HG02852 (cell line): ENCODE measurements at regions not wholly inside any gene's neighbourhood (a gene's known extent, or its start where the extent isn't known, plus 50 kb on each side); places are given as distances from the start of the nearest gene placed in this dataset.

Source experiments
- ATAC-seq: cut with Tn5 transposase; IDR thresholded peaks from one replicate; pipeline ENCODE4 v1.9.1; 2021; ENCODE audit warnings: mild to moderate bottlenecking, moderate library complexity; ENCODE audit not compliant: unreplicated experiment

- no peak for ATAC-seq
Observed at GRCh38 chr2:217660423-217660822, 342.4 kb downstream of the TNS1 start.

DNA sequence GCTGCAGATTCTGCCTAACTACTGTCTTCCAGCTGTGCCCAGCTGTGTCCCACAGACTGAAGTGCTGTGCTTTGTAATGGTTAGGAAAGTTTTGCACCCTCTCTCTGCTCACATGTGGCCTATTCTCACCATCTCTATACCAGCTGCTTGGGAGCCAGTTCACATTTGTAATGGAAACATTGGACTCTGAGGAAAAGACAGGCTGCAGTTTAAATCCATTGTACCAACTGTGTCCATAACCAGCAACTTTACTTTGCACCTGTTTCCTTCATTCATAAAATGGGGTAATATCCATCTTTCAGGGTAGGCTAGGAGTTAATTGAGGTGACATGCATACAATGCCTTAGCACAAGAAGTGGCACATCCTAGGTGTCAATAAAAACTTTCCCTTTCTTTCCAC is 344.0 kb downstream of the TNS1 start:
- no peak for ATAC-seq

DNA sequence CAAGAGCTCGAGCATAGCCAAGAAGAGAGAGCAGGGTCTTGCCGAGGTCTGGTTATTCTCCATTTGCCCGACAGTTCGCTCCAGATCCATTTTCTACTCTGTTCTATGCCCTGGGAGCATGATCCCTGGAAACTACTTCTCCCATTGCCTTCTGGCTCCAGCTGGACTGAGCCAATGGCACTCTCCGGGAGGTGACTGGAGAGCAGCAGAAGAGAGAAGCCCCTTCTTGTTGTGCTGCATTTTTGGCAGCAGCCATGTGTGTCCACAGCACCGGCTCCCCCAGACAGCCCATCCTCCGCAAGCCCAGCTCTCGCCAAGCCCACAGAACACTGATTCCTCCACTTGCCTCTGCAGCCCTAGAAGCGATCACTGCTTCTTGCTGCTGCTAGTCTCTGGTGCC is 345.5 kb downstream of the TNS1 start:
- ATAC-seq, result no peak

DNA sequence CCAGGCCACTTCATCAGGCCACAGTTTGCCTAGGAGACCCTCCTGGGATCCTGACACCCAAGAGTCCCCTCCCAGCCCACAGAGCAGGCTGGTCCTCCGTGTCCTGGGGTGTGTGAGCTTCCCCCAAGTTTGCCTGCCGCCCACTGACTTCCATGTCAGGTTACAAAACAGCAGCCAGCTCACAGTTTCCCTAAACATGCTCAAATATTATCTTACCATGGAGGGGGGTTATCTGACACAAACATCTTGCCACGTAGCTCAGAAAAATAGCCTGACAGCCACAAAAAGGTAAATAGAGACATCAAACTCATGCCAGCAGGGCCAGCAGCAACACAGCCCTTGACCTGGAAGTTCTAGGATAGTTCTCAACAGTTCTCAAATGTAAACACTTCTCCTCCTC is 346.5 kb downstream of the TNS1 start:
- ATAC-seq, result no peak

DNA sequence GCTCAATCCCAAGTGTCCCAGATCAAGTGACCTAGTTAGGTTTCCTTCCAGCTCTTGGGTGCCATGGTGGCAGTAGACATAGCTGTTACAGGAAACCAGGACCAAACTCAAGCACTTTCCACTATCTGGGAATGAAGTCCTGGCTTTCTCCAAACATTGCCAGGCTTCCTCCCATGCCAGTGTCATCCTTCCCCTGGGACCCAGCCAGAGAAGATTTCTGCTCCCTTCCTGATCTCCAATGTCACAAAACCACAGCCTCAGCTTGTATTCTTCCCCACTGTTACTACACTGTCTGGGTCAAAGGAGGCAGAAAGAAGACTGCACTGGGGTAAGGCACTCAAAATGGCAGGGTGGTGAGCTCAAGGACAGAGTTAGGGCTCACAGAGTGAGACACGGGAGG is 347.1 kb downstream of the TNS1 start:
- no peak for ATAC-seq

DNA sequence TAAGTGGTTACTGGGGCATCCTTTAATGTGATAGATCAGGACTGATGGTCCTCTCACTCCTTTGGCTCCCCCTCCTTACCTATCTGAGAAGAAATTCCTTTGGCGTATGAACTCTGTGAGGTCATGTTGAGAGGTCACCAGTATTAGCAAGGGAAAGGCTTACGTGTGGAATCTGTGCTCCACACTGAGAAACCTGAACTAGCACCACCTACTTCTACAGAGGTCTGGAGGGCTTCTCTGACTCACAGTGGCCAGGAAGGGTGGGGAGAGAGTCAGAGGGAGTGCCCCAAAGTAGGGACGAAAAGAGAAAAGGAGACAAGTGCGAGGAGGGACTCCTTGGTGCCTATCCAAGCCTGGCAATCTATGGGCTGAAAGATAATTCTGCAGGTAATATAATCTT is 348.6 kb downstream of the TNS1 start:
- ATAC-seq, result no peak

- ATAC-seq, result no peak
Observed at GRCh38 chr2:217652761-217653639, 349.8 kb downstream of the TNS1 start.

DNA sequence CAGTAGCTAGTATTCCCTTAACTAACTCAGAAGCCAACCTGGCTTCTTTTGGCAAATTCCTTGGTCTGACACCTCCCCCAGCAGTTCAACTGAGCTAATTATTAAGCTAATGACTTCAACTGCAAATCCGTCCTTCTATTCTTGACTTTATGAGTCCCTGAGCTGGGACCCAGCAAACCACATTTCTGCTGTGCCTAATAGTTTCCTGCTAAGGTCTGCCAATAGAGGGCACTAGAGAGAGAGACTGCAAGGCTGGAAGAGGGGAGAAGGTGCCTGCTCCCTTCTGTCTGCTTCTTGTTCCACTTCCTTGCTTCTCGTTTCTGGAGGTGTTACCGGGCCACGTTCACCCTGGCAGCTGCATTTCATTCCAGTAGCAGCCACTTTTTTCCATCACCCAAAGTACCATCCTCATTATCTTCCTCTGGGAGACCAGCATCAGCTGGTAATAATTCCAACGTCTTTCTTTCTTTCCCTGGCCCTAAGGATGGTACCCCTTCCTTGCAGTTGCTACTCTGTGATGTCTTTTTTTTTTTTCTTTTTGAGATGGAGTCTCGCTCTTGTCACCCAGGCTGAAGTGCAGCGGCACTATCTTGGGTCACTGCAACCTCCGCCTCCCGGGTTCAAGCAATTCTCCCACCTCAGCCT is 352.0 kb downstream of the TNS1 start:
- no peak for ATAC-seq

DNA sequence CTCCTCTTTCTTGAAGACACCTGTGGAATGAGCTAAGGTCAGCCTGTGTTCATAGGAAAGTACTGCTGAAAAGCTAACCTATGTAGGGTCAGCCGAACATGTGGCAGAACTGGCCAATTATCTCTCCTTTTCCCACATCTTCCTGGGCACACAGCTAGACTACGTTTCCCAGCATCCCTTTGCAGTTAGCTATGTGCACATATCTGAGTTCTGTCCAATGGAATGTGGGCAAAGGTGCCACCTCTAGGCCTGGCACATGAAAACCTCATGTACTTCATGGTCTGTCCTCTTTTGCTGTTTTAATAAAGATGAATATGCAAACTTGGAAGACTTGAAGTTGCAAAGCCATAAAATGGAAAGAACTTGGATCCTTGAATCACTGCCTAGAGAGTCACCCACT is 352.6 kb downstream of the TNS1 start:
- ATAC-seq, result no peak

DNA sequence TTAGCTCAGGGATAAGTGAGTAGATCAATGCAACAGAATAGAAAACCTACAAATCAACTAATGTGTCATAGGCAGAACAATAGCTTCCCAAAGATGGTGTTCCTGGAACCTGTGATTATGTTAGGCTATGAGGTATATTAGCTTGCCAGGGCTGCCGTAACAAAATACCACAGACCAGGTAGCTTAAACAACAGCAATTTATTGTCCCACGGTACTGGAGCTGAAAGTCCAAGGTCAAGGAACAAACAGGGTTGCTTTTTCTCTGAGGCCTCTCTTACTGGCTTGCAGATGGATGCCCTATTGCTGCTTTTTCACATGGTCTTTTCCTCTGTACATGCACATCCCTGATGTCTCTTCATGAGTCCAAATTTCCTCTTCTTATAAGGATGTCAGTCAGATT is 354.9 kb downstream of the TNS1 start:
- ATAC-seq, result no peak

GRCh38 chr2:217647226-217647625 is 355.6 kb downstream of the TNS1 start:
- no peak for ATAC-seq

- no peak for ATAC-seq
Observed at GRCh38 chr2:217645896-217646295, 356.9 kb downstream of the TNS1 start.

DNA sequence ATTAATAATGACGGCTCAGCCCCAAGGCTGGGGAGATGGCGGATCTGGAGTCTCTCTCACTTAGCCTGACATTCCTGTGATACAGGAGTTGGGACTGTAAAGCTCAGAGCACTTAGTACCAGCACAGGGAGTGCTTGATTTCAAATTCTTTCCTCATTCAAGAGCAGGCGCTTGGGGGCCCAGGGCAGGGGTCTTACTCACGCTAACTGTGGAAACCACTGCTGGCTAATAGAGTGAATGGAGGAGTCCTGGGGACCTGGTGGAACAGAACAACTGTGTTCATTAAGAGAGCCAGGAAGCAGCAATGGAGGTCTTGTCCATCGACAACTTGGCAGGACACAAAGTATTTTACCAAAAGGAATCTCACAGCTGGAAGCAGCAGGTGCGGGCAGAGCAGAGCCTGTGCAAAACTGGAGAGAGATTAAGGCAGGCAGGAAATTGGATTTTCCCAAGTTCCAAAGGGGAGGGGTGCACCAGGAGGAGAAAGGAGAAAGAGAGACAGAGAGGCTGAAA is 358.9 kb downstream of the TNS1 start:
- ATAC-seq, result no peak

DNA sequence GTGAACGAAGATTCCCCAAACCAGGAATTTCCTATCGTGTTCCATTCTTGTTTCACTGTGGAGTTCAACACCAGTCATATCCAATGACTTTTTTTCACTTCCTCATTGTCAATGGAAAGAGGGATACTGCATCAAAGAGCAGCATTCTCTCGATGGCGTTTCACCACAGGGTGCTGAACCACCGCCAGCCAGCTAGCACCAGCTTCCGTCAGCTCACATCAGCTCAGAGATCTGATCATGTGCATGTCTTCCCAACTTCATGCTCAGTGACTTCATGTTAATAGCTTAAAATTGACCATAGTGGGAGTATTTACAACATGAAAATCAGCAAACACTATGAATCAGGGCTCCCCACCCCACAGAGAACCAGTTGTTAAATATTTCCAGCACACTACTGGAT is 359.9 kb downstream of the TNS1 start:
- no peak for ATAC-seq

GRCh38 chr2:217641960-217642359 is 360.8 kb downstream of the TNS1 start:
- no peak for ATAC-seq

- ATAC-seq, result no peak
Observed at GRCh38 chr2:217639481-217639880, 363.3 kb downstream of the TNS1 start.

DNA sequence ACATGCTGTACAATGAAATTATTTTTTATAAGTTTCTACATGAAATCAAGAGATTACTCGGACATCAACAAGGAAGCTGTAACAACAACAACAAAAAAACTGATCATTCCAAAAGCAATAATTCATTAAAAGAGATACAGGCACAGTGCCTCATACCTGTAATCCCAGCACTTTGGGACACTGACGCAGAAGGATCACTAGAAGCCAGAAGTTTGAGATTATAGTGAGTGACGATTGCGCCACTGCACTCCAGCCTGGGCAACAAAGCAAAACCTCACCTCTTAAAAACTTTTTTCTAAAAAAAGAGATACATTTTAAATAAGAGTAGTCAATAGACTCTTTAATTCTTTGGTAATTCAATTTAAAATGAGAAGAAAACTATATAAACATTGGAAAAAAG is 364.3 kb downstream of the TNS1 start:
- no peak for ATAC-seq

- ATAC-seq, result no peak
Observed at GRCh38 chr2:217638031-217638430, 364.8 kb downstream of the TNS1 start.

DNA sequence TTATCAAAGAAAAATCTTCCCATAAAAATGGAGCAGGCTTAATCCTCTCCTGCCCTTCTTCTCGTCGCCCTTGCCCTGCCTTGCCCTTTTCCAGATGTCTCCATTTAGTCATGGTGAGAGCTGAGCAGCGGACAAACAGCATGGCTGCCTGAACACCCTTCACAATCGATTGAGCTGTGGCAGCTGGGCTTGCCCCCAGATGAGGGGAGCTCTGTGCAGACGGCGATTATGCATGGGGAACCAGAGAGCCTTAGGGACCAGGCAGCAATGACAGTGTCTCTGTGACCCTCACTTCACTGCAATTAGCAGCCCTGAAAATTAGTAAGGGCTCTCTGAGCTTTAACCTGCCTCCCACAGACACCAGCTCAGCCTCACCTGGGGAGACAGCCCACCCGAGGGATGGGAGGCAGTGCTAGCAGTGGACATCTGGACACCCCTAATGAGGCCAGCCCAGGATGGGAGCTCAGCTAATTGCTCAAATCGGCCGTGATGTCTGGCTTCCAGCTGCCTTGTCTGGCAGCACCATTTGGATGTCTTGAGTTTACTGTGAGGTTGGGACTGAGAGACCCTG is 365.7 kb downstream of the TNS1 start:
- ATAC-seq, result no peak

DNA sequence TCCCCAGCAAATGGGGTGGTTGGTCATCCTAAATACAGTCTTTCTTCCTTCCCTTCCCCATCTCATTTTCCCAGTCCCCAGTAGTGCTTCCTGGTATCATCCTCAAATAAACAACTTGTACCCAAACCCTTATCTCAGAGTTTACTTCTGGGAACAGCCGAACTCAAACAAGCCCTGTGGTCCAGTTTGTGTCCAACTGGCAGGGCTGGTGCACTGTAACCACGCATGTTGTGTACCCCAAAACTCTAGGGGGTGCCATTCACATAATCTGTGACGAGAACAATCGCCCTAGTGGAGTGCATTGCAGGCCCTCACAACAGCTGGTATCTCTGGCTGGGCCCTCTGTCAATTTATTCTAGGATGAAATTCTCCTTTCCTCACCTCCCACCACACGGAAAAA is 366.2 kb downstream of the TNS1 start:
- ATAC-seq, result no peak

DNA sequence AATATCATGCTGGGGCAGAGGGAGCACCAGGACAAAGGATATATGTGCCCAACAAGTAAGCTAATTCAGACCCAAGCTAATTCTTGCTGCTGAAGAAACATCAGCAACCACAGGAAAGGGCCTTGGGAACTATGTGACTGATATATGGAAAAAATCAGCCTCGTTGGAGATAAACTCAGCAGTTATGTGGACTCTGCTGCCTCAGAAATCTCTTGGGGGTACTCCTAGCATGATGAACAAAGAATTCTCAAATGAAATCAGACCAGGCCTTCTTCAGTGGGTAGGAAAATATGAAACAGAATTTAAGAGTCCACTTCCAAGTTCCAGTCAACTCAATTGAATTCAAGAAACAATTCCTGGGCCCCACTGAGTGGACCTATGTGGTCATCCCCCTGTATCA is 367.9 kb downstream of the TNS1 start:
- ATAC-seq, result no peak

DNA sequence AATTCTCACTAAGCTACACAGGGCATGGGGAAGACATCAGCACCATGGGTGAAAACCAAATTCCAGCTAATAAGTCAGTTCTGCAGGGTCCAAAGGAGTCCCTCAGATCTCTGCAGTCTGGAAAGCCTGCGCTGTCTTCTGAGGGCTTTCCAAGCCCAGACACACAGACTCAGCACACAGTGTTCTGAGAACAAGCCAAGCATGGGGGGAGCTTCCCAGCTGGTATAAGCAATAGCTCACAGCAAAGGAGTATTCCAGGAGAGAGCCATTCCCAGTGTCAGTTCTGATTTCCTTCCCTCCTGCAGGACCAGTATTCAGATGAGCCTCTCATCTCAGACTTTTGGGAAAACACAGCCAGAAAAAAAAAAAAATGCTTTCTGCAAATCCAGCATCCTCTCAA is 370.8 kb downstream of the TNS1 start:
- no peak for ATAC-seq
